Glomerular visceral epithelial cell (primary cell): ENCODE measurements at regions not wholly inside any gene's neighbourhood (a gene's known extent, or its start where the extent isn't known, plus 50 kb on each side); places are given as distances from the start of the nearest gene placed in this dataset.

Experiments
- DNase-seq: peaks from one replicate; pipeline ENCODE4 v3.0.0-alpha.2; 2016; ENCODE audit errors: extremely low spot score

- DNase-seq, result peak; percentile 68
These were observed 74.6 kb upstream of the NPAS1 start for GRCh38 chr19:46944918-46945628.

- no peak for DNase-seq
These were observed 73.7 kb upstream of the NPAS1 start for GRCh38 chr19:46945694-46946489.

- no peak for DNase-seq
These were observed 72.9 kb upstream of the NPAS1 start for GRCh38 chr19:46946611-46947238.

GRCh38 chr19:46947866-46948265 is 71.8 kb upstream of the NPAS1 start:
- DNase-seq, result no peak

- DNase-seq, result peak; percentile 70
These were observed 69.0 kb upstream of the NPAS1 start for GRCh38 chr19:46950526-46951170.

GRCh38 chr19:46951171-46951986 is 68.3 kb upstream of the NPAS1 start:
- peak; percentile 84 for DNase-seq

- no peak for DNase-seq
These were observed 66.8 kb upstream of the NPAS1 start for GRCh38 chr19:46952874-46953273.

GRCh38 chr19:46953955-46954501 is 65.6 kb upstream of the NPAS1 start:
- DNase-seq, result no peak

- no peak for DNase-seq
These were observed 65.1 kb upstream of the NPAS1 start for GRCh38 chr19:46954502-46954992.

- DNase-seq, result no peak
These were observed 64.4 kb upstream of the NPAS1 start for GRCh38 chr19:46954993-46955812.

GRCh38 chr19:46955813-46956371 is 63.7 kb upstream of the NPAS1 start:
- DNase-seq, result no peak

- DNase-seq, result no peak
These were observed 61.1 kb upstream of the NPAS1 start for GRCh38 chr19:46958532-46958931.

- DNase-seq, result no peak
These were observed 59.6 kb upstream of the NPAS1 start for GRCh38 chr19:46959894-46960556.

GRCh38 chr19:46962030-46962570 is 57.5 kb upstream of the NPAS1 start:
- no peak for DNase-seq

GRCh38 chr19:46963093-46963734 is 56.4 kb upstream of the NPAS1 start:
- DNase-seq, result peak; percentile 85

GRCh38 chr19:46967578-46968032 is 52.0 kb upstream of the NPAS1 start:
- DNase-seq, result peak; percentile 54
